K562 (cell line): ENCODE measurements at regions not wholly inside any gene's neighbourhood (a gene's known extent, or its start where the extent isn't known, plus 50 kb on each side); places are given as distances from the start of the nearest gene placed in this dataset.

Experiments used
- ATAC-seq: fragments of 200-7000 bp; cut with Tn5 transposase; 3 replicates; pipeline ENCODE4 v1.9.1; 2020; ENCODE audit warnings: moderate library complexity
- BruUV-seq: library from RNA; stranded (reverse); fragments of 400-500 nt; replicated peaks from 2 replicates; lab custom pipeline; 2021; lab: Mats Ljungman, UMichigan
- CTCF ChIA-PET: fragments of 300-600 bp; formaldehyde crosslinking; extraction: SDS; loops from one replicate; lab custom pipeline; 2021; ENCODE audit warnings: low intra/inter-chr PET ratio; lab: Yijun Ruan, JAX
- POLR2A ChIA-PET: fragments of 300-600, 350-650 bp; sonication (Branson Sonifier 250); formaldehyde crosslinking; extraction: SDS; loops from one replicate; lab custom pipeline; 2021; ENCODE audit warnings: antibody characterized with exemption, inconsistent platforms; lab: Yijun Ruan, JAX
- DNase-seq, 4 experiments: peaks; one replicate each; pipeline versions ENCODE4 v3.0.0 to v3.0.0-alpha.2; 2011 to 2018; ENCODE audit warnings: low spot score in 3 of 4, mixed read lengths in 3 of 4; ENCODE audit errors: extremely low read depth in 1 of 4
- FAIRE-seq: peaks from 2 replicates; lab custom pipeline; 2011; peaks lifted over from hg19 to GRCh38; lab: Jason Lieb, UNC
- H2AFZ ChIP-seq: 2 replicates; pipeline ENCODE4 v1.6.0; 2011; ENCODE audit warnings: low read depth, low read length, control low read depth, inconsistent platforms
- H3K27ac ChIP-seq: fragments of 200-600 bp; 3 replicates; pipeline ENCODE4 v1.8.0; 2011; ENCODE audit warnings: low read depth, mild to moderate bottlenecking, control low read depth, inconsistent platforms, low read length, moderate library complexity, mixed read lengths; ENCODE audit errors: extremely low read depth
- H3K27me3 ChIP-seq, 2 experiments: fragments of 300-600 bp in 1 of 2; 2 replicates in 1 of 2; 3 replicates in 1 of 2; pipeline versions ENCODE4 v1.6.0 to v1.8.0; 2011; ENCODE audit warnings: inconsistent platforms in 2 of 2, low read length in 2 of 2, mild to moderate bottlenecking in 1 of 2, mixed read lengths in 1 of 2, moderate library complexity in 1 of 2; ENCODE audit not compliant: control insufficient read depth in 2 of 2, insufficient read depth in 2 of 2
- H3K36me3 ChIP-seq: fragments of 300-600 bp; 3 replicates; pipeline ENCODE4 v1.8.0; 2011; ENCODE audit warnings: mild to moderate bottlenecking, low read length, inconsistent platforms; ENCODE audit not compliant: control insufficient read depth, insufficient read depth
- H3K4me1 ChIP-seq, 2 experiments: fragments of 200-600 bp in 1 of 2; replicated peaks in 1 of 2; 2 replicates in 1 of 2; 3 replicates in 1 of 2; pipeline versions ENCODE4 v1.5.1 to v1.8.0; 2011; ENCODE audit warnings: inconsistent platforms in 2 of 2, low read length in 2 of 2, mild to moderate bottlenecking in 1 of 2, mixed read lengths in 1 of 2, moderate library complexity in 1 of 2; ENCODE audit not compliant: control insufficient read depth in 2 of 2, insufficient read depth in 2 of 2
- H3K4me2 ChIP-seq: 2 replicates; pipeline ENCODE4 v1.6.1; 2011; ENCODE audit warnings: low read length, control low read depth, inconsistent platforms, mixed read lengths; ENCODE audit not compliant: insufficient read depth
- H3K4me3 ChIP-seq: fragments of 200-600 bp; sonication (generic), shearing (Covaris generic); 2 replicates; pipeline ENCODE4 v1.5.1; 2016; ENCODE audit warnings: control low read depth, inconsistent platforms
- H3K79me2 ChIP-seq: fragments of 200-600 bp; 3 replicates; pipeline ENCODE4 v1.8.0; 2011; ENCODE audit warnings: low read length, inconsistent platforms; ENCODE audit not compliant: control insufficient read depth, insufficient read depth
- H3K9ac ChIP-seq, 2 experiments: 2 replicates each; pipeline versions ENCODE4 v1.6.0 to v1.6.1; 2011; ENCODE audit warnings: low read depth in 2 of 2, low read length in 2 of 2, control low read depth in 1 of 2, inconsistent platforms in 1 of 2, mild to moderate bottlenecking in 1 of 2, mixed read lengths in 1 of 2; ENCODE audit not compliant: insufficient read depth in 1 of 2
- H3K9me1 ChIP-seq: one replicate; pipeline ENCODE4 v1.6.0; 2011; ENCODE audit warnings: inconsistent platforms, mild to moderate bottlenecking, low read length, moderate library complexity; ENCODE audit not compliant: control insufficient read depth, insufficient read depth
- H3K9me3 ChIP-seq: replicated peaks from 2 replicates; pipeline ENCODE4 v1.5.1; 2011; ENCODE audit warnings: low read depth, low read length, inconsistent platforms; ENCODE audit not compliant: control insufficient read depth, insufficient read depth
- H4K20me1 ChIP-seq: replicated peaks from 2 replicates; pipeline ENCODE4 v1.6.1; 2011; ENCODE audit warnings: low read length, inconsistent platforms, mixed read lengths; ENCODE audit not compliant: control insufficient read depth, insufficient read depth
- CAMTA2 ChIP-seq: fragments of 250-450 bp; sonication (Bioruptor Pico); conservative IDR thresholded peaks from 2 replicates; pipeline ENCODE4 v1.5.1; 2022
- GTF2E2 ChIP-seq: fragments of 200-800 bp; sonication (Bioruptor generic); IDR thresholded peaks from 2 replicates; pipeline ENCODE4 v1.6.1; 2016; ENCODE audit warnings: missing genetic modification characterization, missing compliant biosample characterization
- LEF1 ChIP-seq: fragments of 450-650 bp; IDR thresholded peaks from 2 replicates; pipeline ENCODE4 v1.6.1; 2016; ENCODE audit warnings: mild to moderate bottlenecking
- MTA1 ChIP-seq: fragments of 450-650 bp; IDR thresholded peaks from 2 replicates; pipeline ENCODE4 v1.6.1; 2017; ENCODE audit warnings: borderline replicate concordance
- SFPQ ChIP-seq: fragments of 200-400 bp; formaldehyde crosslinking; IDR thresholded peaks from 2 replicates; pipeline ENCODE4 v1.6.1; 2017; ENCODE audit warnings: mild to moderate bottlenecking, low read depth, low read length, moderate library complexity
- ZKSCAN8 ChIP-seq: fragments of 200-800 bp; sonication (Bioruptor generic); IDR thresholded peaks from 2 replicates; pipeline ENCODE4 v1.6.1; 2016; ENCODE audit warnings: missing genetic modification characterization, missing compliant biosample characterization
- ZNF830 ChIP-seq: fragments of 250-450 bp; sonication (Bioruptor Pico); IDR thresholded peaks from 2 replicates; pipeline ENCODE4 v1.5.0; 2021; ENCODE audit warnings: mild to moderate bottlenecking
- WGBS: fragments of 100-300 bp; shearing (Covaris generic); methylation state at CpG from one replicate; pipeline ENCODE4 v1.1.6; 2016; ENCODE audit warnings: low coverage, mixed read lengths; ENCODE audit not compliant: insufficient coverage; ENCODE audit errors: missing lambda C conversion rate; 5-methylcytosine and 5-hydroxymethylcytosine counted together
- in situ Hi-C: fragments of 300-500 bp; cut with MboI; formaldehyde crosslinking; loops from 4 replicates; pipeline ENCODE4 v1.15.0; 2018; ENCODE audit warnings: inconsistent platforms, mixed read lengths
- intact Hi-C: fragments of 100-400 bp; cut with micrococcal nuclease; formaldehyde crosslinking; loops from 2 replicates; pipeline ENCODE4 v1.14.2; 2022

- FAIRE-seq = no peak
- CTCF ChIA-PET = no interaction called here
- no peaks in the 10 kb centered on the region for H3K9me1 ChIP-seq
- TF ChIP-seq MTA1 (no peak), ZKSCAN8 (CRISPR knock-in tag) (no peak), GTF2E2 (tag) (no peak), SFPQ (no peak), CAMTA2 (CRISPR knock-in tag) (no peak), ZNF830 (CRISPR knock-in tag) (no peak), LEF1 (no peak)
- TF ChIP-seq, all 486 proteins: peak for 0
- Histone ChIP-seq H3K36me3 (no peaks in the 10 kb centered on the region), H3K27ac (no peak overlapping the region), H2AFZ (no peak overlapping the region), H3K9me3 (no peaks in the 10 kb centered on the region), H3K79me2 (no peaks in the 10 kb centered on the region), H3K4me3 (no peak overlapping the region), H3K27me3 (no peaks in the 10 kb centered on the region), H4K20me1 (no peaks in the 10 kb centered on the region), H3K9ac (no peak overlapping the region), H3K4me2 (no peak overlapping the region), H3K4me1 (no peaks in the 10 kb centered on the region)
- no TSS peak for BruUV-seq
- in situ Hi-C loops = no loop called here
- 0% methylated on average over 1 of the region's 1 CpG for WGBS
- no peak for ATAC-seq
- POLR2A ChIA-PET = no interaction called here
- DNase-seq = no peak
- intact Hi-C loops = no loop called here
Measured at GRCh38 chr9:78552802-78553201, 255.9 kb downstream of the PSAT1 start.
